Right lobe of liver (tissue), 6 donors: ENCODE measurements at regions not wholly inside any gene's neighbourhood (a gene's known extent, or its start where the extent isn't known, plus 50 kb on each side); places are given as distances from the start of the nearest gene placed in this dataset.

Experiments
- ATAC-seq, 4 donors: fragments of 200-7000 bp; cut with Tn5 transposase; one replicate each; pipeline ENCODE4 v1.9.1; 2020; ENCODE audit warnings: mild to moderate bottlenecking in 4 of 4, moderate library complexity in 4 of 4
- DNase-seq, 3 donors: peaks; one replicate each; pipeline ENCODE4 v3.0.0-alpha.2; 2020
- H3K27ac ChIP-seq, 3 donors: fragments of 200-600 bp; one replicate each; pipeline ENCODE4 v1.8.0; 2022
- H3K27me3 ChIP-seq, 2 donors: fragments of 200-600 bp; one replicate each; pipeline ENCODE4 v1.8.0; 2022
- H3K36me3 ChIP-seq, 4 donors: fragments of 200-600 bp; sonication (generic) in 1 of 4; one replicate each; pipeline versions ENCODE4 v1.5.1 to v1.8.0; 2017 to 2022; ENCODE audit warnings: control low read depth in 1 of 4
- H3K4me1 ChIP-seq, 4 donors: fragments of 200-600 bp; sonication (generic) in 1 of 4; one replicate each; pipeline versions ENCODE4 v1.5.1 to v1.8.0; 2017 to 2022; ENCODE audit warnings: control low read depth in 1 of 4
- H3K4me3 ChIP-seq, 3 donors: fragments of 200-600 bp; one replicate each; pipeline ENCODE4 v1.8.0; 2022
- H3K9me3 ChIP-seq, 4 donors: fragments of 200-600 bp; sonication (generic) in 1 of 4; one replicate each; pipeline versions ENCODE4 v1.5.1 to v1.8.0; 2017 to 2022; ENCODE audit warnings: control low read depth in 1 of 4
- CTCF ChIP-seq, 4 donors: fragments of 200-600 bp in 3 of 4; fragments of 450-650 bp in 1 of 4; IDR thresholded peaks; one replicate each; pipeline versions ENCODE4 v1.5.1 to v1.8.0; 2016 to 2022; ENCODE audit warnings: antibody characterized with exemption in 4 of 4, mild to moderate bottlenecking in 2 of 4
- POLR2A ChIP-seq: fragments of 450-650 bp; IDR thresholded peaks from one replicate; pipeline ENCODE4 v1.6.1; 2017; ENCODE audit warnings: antibody characterized with exemption, mild to moderate bottlenecking
- WGBS: methylation state at CpG from one replicate; pipeline ENCODE4 v1.1.6; 2018; ENCODE audit warnings: low coverage, low lambda C conversion rate; ENCODE audit not compliant: insufficient coverage; ENCODE audit errors: missing lambda C conversion rate; 5-methylcytosine and 5-hydroxymethylcytosine counted together
- intact Hi-C, 2 donors: fragments of 100-400 bp; cut with DNase I; formaldehyde crosslinking; loops; one replicate each; pipeline versions ENCODE4 v1.11.2 to v1.14.1; 2022
- donor health status: DM: no; HTN: yes; CAD: no.
- donor health status: DM: no; HTN: no; CAD: no.
- donor health status: DM: no; HTN: no; CAD: no.
- donor health status: DM: no; HTN: yes; CAD: no.
- donor health status: DM: no; HTN: yes; CAD: no.

- Histone ChIP-seq H3K4me1 (peaks cover 0 to 8% (median 0%) of the 10 kb centered on the region in 4 donors), H3K27ac (no peak overlapping the region), H3K27me3 (no peaks in the 10 kb centered on the region), H3K4me3 (no peak overlapping the region), H3K9me3 (no peaks in the 10 kb centered on the region), H3K36me3 (no peaks in the 10 kb centered on the region)
- TF ChIP-seq CTCF (IDR thresholded peaks at IDR 0.05), result no peak
- TF ChIP-seq POLR2A, result no peak
- 46% methylated on average over 2 of the region's 2 CpGs for WGBS
- intact Hi-C loops, result no loop called here
- DNase-seq, result no peak
- no peak for ATAC-seq
Measured at GRCh38 chr6:126616866-126617265, 277.0 kb downstream of the CENPW start.

- WGBS, result 24% methylated on average over 1 of the region's 1 CpG
- Histone ChIP-seq H3K27me3 (no peaks in the 10 kb centered on the region), H3K36me3 (no peaks in the 10 kb centered on the region), H3K27ac (no peak overlapping the region), H3K4me1 (peaks cover 0 to 8% (median 0%) of the 10 kb centered on the region in 4 donors), H3K9me3 (no peaks in the 10 kb centered on the region), H3K4me3 (no peak overlapping the region)
- ATAC-seq, result peak in 2 of 4 donors; percentile 50 to 81
- no peak for DNase-seq
- TF ChIP-seq POLR2A (no peak), CTCF (IDR thresholded peaks at IDR 0.05) (no peak)
- intact Hi-C loops, result no loop called here
Measured at GRCh38 chr6:126618639-126619343, 278.9 kb downstream of the CENPW start.

- Histone ChIP-seq H3K27ac (no peak overlapping the region), H3K27me3 (no peaks in the 10 kb centered on the region), H3K4me3 (no peak overlapping the region), H3K36me3 (no peaks in the 10 kb centered on the region), H3K4me1 (peaks cover 0 to 8% (median 0%) of the 10 kb centered on the region in 4 donors), H3K9me3 (no peaks in the 10 kb centered on the region)
- no peak for TF ChIP-seq CTCF (IDR thresholded peaks at IDR 0.05)
- no peak for TF ChIP-seq POLR2A
- 57% methylated on average over 1 of the region's 1 CpG for WGBS
- ATAC-seq (no peak), DNase-seq (no peak)
- intact Hi-C loops, result no loop called here
Measured at GRCh38 chr6:126620719-126621118, 280.8 kb downstream of the CENPW start.

GRCh38 chr6:126625019-126625418, 285.1 kb downstream of the CENPW start:
- DNase-seq (no peak), ATAC-seq (peak in 1 of 4 donors; percentile 37)
- Histone ChIP-seq H3K4me3 (no peak overlapping the region), H3K27me3 (no peaks in the 10 kb centered on the region), H3K36me3 (no peaks in the 10 kb centered on the region), H3K9me3 (no peaks in the 10 kb centered on the region), H3K27ac (no peak overlapping the region), H3K4me1 (no peaks in the 10 kb centered on the region)
- intact Hi-C loops, result no loop called here
- TF ChIP-seq POLR2A (no peak), CTCF (IDR thresholded peaks at IDR 0.05) (no peak)
- 57% methylated on average over 2 of the region's 2 CpGs for WGBS
